ENCODE measurements at regions not wholly inside any gene's neighbourhood (a gene's known extent, or its start where the extent isn't known, plus 50 kb on each side); places are given as distances from the start of the nearest gene placed in this dataset.
"Not testable (repeated sequence)": the region's sequence is repeated elsewhere in the genome, so short reads cannot be mapped to it uniquely, and the experiment has no call there.

DNA sequence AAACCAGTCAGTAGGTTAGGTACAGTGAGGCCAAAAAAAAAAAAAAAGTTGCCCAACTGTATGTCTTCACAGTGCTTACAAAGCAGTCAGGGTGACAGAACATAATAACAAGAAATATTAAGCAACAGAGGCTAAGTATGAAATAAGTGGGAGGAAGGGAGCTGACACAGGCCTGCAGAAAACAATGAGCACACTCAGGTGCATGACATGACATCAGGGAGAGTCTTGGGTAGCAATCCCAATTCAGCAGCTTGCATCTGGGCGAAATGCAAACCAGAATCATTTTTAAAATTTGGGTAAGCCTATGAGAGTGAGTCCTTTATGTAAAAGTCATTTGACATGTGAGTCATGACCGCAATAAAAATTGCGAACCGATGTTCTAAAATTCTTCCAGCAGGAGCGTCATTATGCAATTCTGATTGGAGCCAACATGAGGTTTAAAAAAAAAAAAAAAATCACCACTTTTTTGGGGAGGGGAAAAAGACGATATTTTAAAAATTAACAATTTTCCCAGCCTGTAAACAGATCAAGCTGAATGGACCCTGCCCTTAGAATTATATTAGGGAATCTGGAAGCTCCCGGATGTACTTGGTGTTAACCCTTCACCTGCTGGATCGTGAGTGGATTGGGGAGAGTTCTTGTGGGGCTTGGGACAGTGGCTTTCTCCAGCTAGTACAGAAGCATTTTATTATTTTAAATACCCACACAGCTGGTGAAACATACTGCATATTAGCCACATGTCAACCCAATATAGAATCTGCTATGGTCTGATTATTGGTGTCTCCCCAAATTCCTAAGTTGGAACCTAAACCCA, 127.9 kb downstream of the NPIPB5 start:
- Histone ChIP-seq H2BK5ac (ENCODE audit: low read depth, low read length, poor library complexity) (no peak overlapping the region), H3K4me1 (ENCODE audit: control insufficient read depth in 1 of 2, insufficient read depth in 2 of 2, low read length in 2 of 2) (no peaks in the 10 kb centered on the region), H3K27ac (ENCODE audit: low read depth, low read length) (no peak overlapping the region), H4K91ac (ENCODE audit: low read depth, low read length) (no peak overlapping the region), H3K9ac (ENCODE audit: low read length) (no peak overlapping the region), H3K27me3 (ENCODE audit: insufficient read depth, low read length) (no peaks in the 10 kb centered on the region), H3K79me2 (ENCODE audit: control insufficient read depth, insufficient read depth, low read length, poor library complexity) (no peaks in the 10 kb centered on the region), H3K79me1 (ENCODE audit: low read length) (no peaks in the 10 kb centered on the region), H2AK5ac (ENCODE audit: low read length) (no peak overlapping the region), H4K8ac (ENCODE audit: low read depth, low read length) (no peak overlapping the region), H3K4ac (ENCODE audit: low read depth, low read length) (no peak overlapping the region), H3K36me3 (ENCODE audit: control insufficient read depth in 1 of 2, insufficient read depth in 2 of 2, low read length in 2 of 2) (no peaks in the 10 kb centered on the region), H3K18ac (ENCODE audit: low read length) (no peak overlapping the region), H3K14ac (ENCODE audit: low read length) (no peak overlapping the region), H3K23ac (ENCODE audit: low read length) (no peak overlapping the region), H2BK120ac (ENCODE audit: insufficient read depth, low read length, poor library complexity) (no peak overlapping the region), H3K4me2 (ENCODE audit: low read length) (no peak overlapping the region), H2AFZ (ENCODE audit: insufficient read depth, low read length, poor library complexity) (no peak overlapping the region), H3K4me3 (ENCODE audit: low read depth, low read length) (no peak overlapping the region), H4K12ac (ENCODE audit: low read depth, low read length) (no peak overlapping the region), H2BK12ac (ENCODE audit: low read length) (no peak overlapping the region), H3K9me3 (ENCODE audit: insufficient read depth, low read depth, low read length) (no peaks in the 10 kb centered on the region)
- DNase-seq = peak in 1 of 2 donors; percentile 38
- no CpG with 5 or more reads among the region's 8 CpGs for WGBS (ENCODE audit: extremely low coverage, insufficient coverage, insufficient read length)

DNA sequence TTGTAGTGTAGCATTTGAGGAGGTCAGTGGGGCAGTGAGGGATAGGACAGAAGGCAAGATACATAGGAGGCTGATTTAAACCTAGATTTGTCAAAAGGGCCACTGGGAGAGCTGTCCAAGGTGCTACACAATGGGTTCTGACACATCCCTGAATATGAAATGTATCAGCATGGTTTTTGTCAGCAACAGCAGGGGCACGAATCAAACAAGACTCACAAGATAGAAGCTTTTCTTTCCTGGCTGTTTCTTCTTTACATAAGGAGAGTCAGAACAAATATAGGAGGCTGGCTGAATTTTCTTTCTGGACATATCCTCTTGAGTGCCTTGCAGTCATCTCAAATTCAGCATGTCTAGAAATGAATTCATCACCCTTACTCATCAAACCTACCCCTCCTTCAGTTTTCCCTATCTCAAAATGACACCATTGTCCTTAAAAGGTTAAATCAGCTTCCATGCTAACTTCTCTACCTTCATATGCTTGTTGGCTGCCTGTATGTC, 130.5 kb downstream of the NPIPB5 start:
- Histone ChIP-seq H3K4me2 (ENCODE audit: low read length) (no peak overlapping the region), H2BK120ac (ENCODE audit: insufficient read depth, low read length, poor library complexity) (no peak overlapping the region), H3K4ac (ENCODE audit: low read depth, low read length) (no peak overlapping the region), H3K9me3 (ENCODE audit: insufficient read depth, low read depth, low read length) (no peaks in the 10 kb centered on the region), H4K12ac (ENCODE audit: low read depth, low read length) (no peak overlapping the region), H3K23ac (ENCODE audit: low read length) (no peak overlapping the region), H2AK5ac (ENCODE audit: low read length) (no peak overlapping the region), H3K4me3 (ENCODE audit: low read depth, low read length) (no peak overlapping the region), H4K8ac (ENCODE audit: low read depth, low read length) (no peak overlapping the region), H3K79me2 (ENCODE audit: control insufficient read depth, insufficient read depth, low read length, poor library complexity) (no peaks in the 10 kb centered on the region), H3K14ac (ENCODE audit: low read length) (no peak overlapping the region), H2BK12ac (ENCODE audit: low read length) (no peak overlapping the region), H2AFZ (ENCODE audit: insufficient read depth, low read length, poor library complexity) (no peak overlapping the region), H3K27me3 (ENCODE audit: insufficient read depth, low read length) (no peaks in the 10 kb centered on the region), H3K79me1 (ENCODE audit: low read length) (no peaks in the 10 kb centered on the region), H3K27ac (ENCODE audit: low read depth, low read length) (no peak overlapping the region), H3K9ac (ENCODE audit: low read length) (no peak overlapping the region), H3K18ac (ENCODE audit: low read length) (no peak overlapping the region), H3K36me3 (ENCODE audit: control insufficient read depth in 1 of 2, insufficient read depth in 2 of 2, low read length in 2 of 2) (no peaks in the 10 kb centered on the region), H3K4me1 (ENCODE audit: control insufficient read depth in 1 of 2, insufficient read depth in 2 of 2, low read length in 2 of 2) (no peaks in the 10 kb centered on the region), H4K91ac (ENCODE audit: low read depth, low read length) (no peak overlapping the region), H2BK5ac (ENCODE audit: low read depth, low read length, poor library complexity) (no peak overlapping the region)
- no CpG with 5 or more reads among the region's 1 CpG for WGBS (ENCODE audit: extremely low coverage, insufficient coverage, insufficient read length)
- peak in 1 of 2 donors; percentile 52 for DNase-seq

DNA sequence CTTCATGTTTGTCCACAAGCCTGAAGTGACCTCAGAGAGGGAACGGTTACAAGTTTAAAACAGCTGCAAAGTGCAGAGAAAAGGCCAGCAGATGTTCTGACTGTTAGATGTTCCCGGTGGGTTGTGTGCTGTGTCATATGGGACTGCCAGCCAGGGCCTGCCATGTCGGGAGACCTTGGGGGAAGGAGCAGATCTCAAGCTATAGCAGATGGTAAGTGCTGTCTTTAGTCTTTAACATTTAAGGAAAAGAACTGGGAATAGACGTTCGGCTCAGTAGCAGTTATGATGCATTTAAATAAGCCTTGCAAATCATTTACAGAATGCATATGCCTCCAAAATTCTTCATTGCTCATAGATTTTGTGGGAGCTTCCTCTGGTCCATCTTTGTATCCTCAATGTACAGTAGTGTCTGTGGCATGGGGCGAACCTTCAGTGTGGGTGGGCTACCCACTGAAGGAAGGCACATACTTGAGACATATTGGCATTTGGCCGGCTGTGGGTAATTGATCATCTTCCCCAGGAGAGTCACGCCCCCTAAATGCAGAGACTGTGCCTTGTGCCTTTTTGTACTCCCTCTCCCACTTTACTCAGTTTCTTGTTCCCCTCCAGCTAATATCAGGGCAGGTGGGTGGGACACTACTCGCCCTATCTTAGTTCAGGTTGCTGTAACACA, 131.9 kb downstream of the NPIPB5 start:
- Histone ChIP-seq H4K12ac (ENCODE audit: low read depth, low read length) (no peak overlapping the region), H3K27ac (ENCODE audit: low read depth, low read length) (no peak overlapping the region), H3K9ac (ENCODE audit: low read length) (no peak overlapping the region), H3K36me3 (ENCODE audit: control insufficient read depth in 1 of 2, insufficient read depth in 2 of 2, low read length in 2 of 2) (no peaks in the 10 kb centered on the region), H2AK5ac (ENCODE audit: low read length) (no peak overlapping the region), H2AFZ (ENCODE audit: insufficient read depth, low read length, poor library complexity) (no peak overlapping the region), H2BK5ac (ENCODE audit: low read depth, low read length, poor library complexity) (no peak overlapping the region), H3K23ac (ENCODE audit: low read length) (no peak overlapping the region), H3K79me2 (ENCODE audit: control insufficient read depth, insufficient read depth, low read length, poor library complexity) (no peaks in the 10 kb centered on the region), H3K4me2 (ENCODE audit: low read length) (no peak overlapping the region), H3K9me3 (ENCODE audit: insufficient read depth, low read depth, low read length) (no peaks in the 10 kb centered on the region), H3K27me3 (ENCODE audit: insufficient read depth, low read length) (no peaks in the 10 kb centered on the region), H3K4ac (ENCODE audit: low read depth, low read length) (no peak overlapping the region), H4K8ac (ENCODE audit: low read depth, low read length) (no peak overlapping the region), H2BK120ac (ENCODE audit: insufficient read depth, low read length, poor library complexity) (no peak overlapping the region), H3K14ac (ENCODE audit: low read length) (no peak overlapping the region), H3K4me3 (ENCODE audit: low read depth, low read length) (no peak overlapping the region), H4K91ac (ENCODE audit: low read depth, low read length) (no peak overlapping the region), H3K79me1 (ENCODE audit: low read length) (no peaks in the 10 kb centered on the region), H2BK12ac (ENCODE audit: low read length) (no peak overlapping the region), H3K18ac (ENCODE audit: low read length) (no peak overlapping the region), H3K4me1 (ENCODE audit: control insufficient read depth in 1 of 2, insufficient read depth in 2 of 2, low read length in 2 of 2) (no peaks in the 10 kb centered on the region)
- DNase-seq = no peak
- no CpG with 5 or more reads among the region's 9 CpGs for WGBS (ENCODE audit: extremely low coverage, insufficient coverage, insufficient read length)

DNA sequence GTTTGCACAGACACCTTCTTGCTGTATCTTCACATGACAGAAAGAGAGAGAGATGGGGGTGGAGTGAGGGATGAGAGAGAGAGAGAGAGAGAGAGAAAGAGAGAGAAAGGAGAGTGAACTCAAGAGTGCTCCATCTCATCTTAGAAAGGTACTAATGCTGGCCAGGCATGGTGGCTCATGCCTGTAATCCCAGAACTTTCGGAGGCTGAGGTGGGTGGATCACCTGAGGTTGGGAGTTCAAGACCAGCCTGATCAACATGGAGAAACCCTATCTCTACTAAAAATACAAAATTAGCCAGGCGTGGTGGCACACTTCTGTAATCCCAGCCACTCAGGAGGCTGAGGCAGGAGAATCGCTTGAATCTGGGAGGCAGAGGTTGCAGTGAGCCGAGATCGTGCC, 132.5 kb downstream of the NPIPB5 start:
- not testable (repeated sequence) for H3K4ac ChIP-seq (ENCODE audit: low read depth, low read length); H3K4me1 ChIP-seq (ENCODE audit: control insufficient read depth in 1 of 2, insufficient read depth in 2 of 2, low read length in 2 of 2); H3K9ac ChIP-seq (ENCODE audit: low read length); H3K14ac ChIP-seq (ENCODE audit: low read length); H3K36me3 ChIP-seq (ENCODE audit: control insufficient read depth in 1 of 2, insufficient read depth in 2 of 2, low read length in 2 of 2); H3K79me1 ChIP-seq (ENCODE audit: low read length); H4K91ac ChIP-seq (ENCODE audit: low read depth, low read length); H2AFZ ChIP-seq (ENCODE audit: insufficient read depth, low read length, poor library complexity); DNase-seq; H2BK5ac ChIP-seq (ENCODE audit: low read depth, low read length, poor library complexity); H3K4me2 ChIP-seq (ENCODE audit: low read length); H3K18ac ChIP-seq (ENCODE audit: low read length); H4K8ac ChIP-seq (ENCODE audit: low read depth, low read length); H4K12ac ChIP-seq (ENCODE audit: low read depth, low read length); H3K27ac ChIP-seq (ENCODE audit: low read depth, low read length); H3K23ac ChIP-seq (ENCODE audit: low read length); H3K27me3 ChIP-seq (ENCODE audit: insufficient read depth, low read length); H3K9me3 ChIP-seq (ENCODE audit: insufficient read depth, low read depth, low read length); H3K4me3 ChIP-seq (ENCODE audit: low read depth, low read length); H2BK12ac ChIP-seq (ENCODE audit: low read length); H2BK120ac ChIP-seq (ENCODE audit: insufficient read depth, low read length, poor library complexity); H2AK5ac ChIP-seq (ENCODE audit: low read length); H3K79me2 ChIP-seq (ENCODE audit: control insufficient read depth, insufficient read depth, low read length, poor library complexity)
- no CpG with 5 or more reads among the region's 5 CpGs for WGBS (ENCODE audit: extremely low coverage, insufficient coverage, insufficient read length)
